GM12878 (cell line): ENCODE measurements at regions not wholly inside any gene's neighbourhood (a gene's known extent, or its start where the extent isn't known, plus 50 kb on each side); places are given as distances from the start of the nearest gene placed in this dataset.
A peak's percentile ranks its signal among the peaks of the same experiment; 100 is the strongest.

Experiments
- ATAC-seq: fragments of 200-7000 bp; cut with Tn5 transposase; 3 replicates; pipeline ENCODE4 v1.9.1; 2020; ENCODE audit warnings: mild to moderate bottlenecking, moderate library complexity
- BruUV-seq: library from RNA; stranded (reverse); fragments of 400-500 nt; replicated peaks from 2 replicates; lab custom pipeline; 2021; lab: Mats Ljungman, UMichigan
- CTCF ChIA-PET: fragments of 300-600 bp; sonication (Branson Sonifier 250); formaldehyde crosslinking; extraction: SDS; loops from one replicate; lab custom pipeline; 2021; ENCODE audit warnings: inconsistent platforms; lab: Yijun Ruan, JAX
- POLR2A ChIA-PET: fragments of 350-600 bp; formaldehyde crosslinking; extraction: SDS; loops from one replicate; lab custom pipeline; 2021; ENCODE audit warnings: inconsistent platforms; lab: Charles Lee
- RAD21 ChIA-PET: fragments of 300-600 bp; sonication (Branson Sonifier 250); formaldehyde crosslinking; loops from one replicate; lab custom pipeline; 2023; ENCODE audit warnings: antibody characterized with exemption; ENCODE audit not compliant: unreplicated experiment; lab: Charles Lee
- SMC1A ChIA-PET: fragments of 300-600 bp; sonication (Branson Sonifier 250); formaldehyde crosslinking; loops from one replicate; lab custom pipeline; 2023; ENCODE audit not compliant: unreplicated experiment, uncharacterized antibody; lab: Charles Lee
- DNase-seq: peaks from one replicate; pipeline ENCODE4 v3.0.0-alpha.2; 2011; ENCODE audit warnings: low read depth, low spot score
- FAIRE-seq: peaks from 3 replicates; lab custom pipeline; 2011; peaks lifted over from hg19 to GRCh38; lab: Jason Lieb, UNC
- H2AFZ ChIP-seq: 2 replicates; pipeline ENCODE4 v1.6.0; 2011; ENCODE audit warnings: low read depth, low read length, control low read depth; ENCODE audit not compliant: control insufficient read depth
- H3K27ac ChIP-seq: 2 replicates; pipeline ENCODE4 v1.5.1; 2011; ENCODE audit warnings: control low read depth; ENCODE audit not compliant: control insufficient read depth, insufficient read depth
- H3K27me3 ChIP-seq, 2 experiments: replicated peaks in 1 of 2; 2 replicates each; pipeline versions ENCODE4 v1.6.0 to v1.6.1; 2011; ENCODE audit warnings: low read length in 1 of 2; ENCODE audit not compliant: control insufficient read depth in 2 of 2, insufficient read depth in 2 of 2
- H3K36me3 ChIP-seq, 2 experiments: 2 replicates each; pipeline ENCODE4 v1.5.1; 2011; ENCODE audit warnings: low read length in 1 of 2; ENCODE audit not compliant: control insufficient read depth in 2 of 2, insufficient read depth in 2 of 2
- H3K4me1 ChIP-seq: 2 replicates; pipeline ENCODE4 v1.6.1; 2011; ENCODE audit warnings: mild to moderate bottlenecking, low read length, moderate library complexity, mixed read lengths; ENCODE audit not compliant: control insufficient read depth, insufficient read depth
- H3K4me2 ChIP-seq: 2 replicates; pipeline ENCODE4 v1.6.0; 2011; ENCODE audit warnings: control low read depth; ENCODE audit not compliant: control insufficient read depth, insufficient read depth
- H3K4me3 ChIP-seq: fragments of 200-600 bp; sonication (generic); 2 replicates; pipeline ENCODE4 v1.5.1; 2016
- H3K79me2 ChIP-seq: 2 replicates; pipeline ENCODE4 v1.6.0; 2011; ENCODE audit warnings: low read length; ENCODE audit not compliant: control insufficient read depth, insufficient read depth
- H3K9ac ChIP-seq: 2 replicates; pipeline ENCODE4 v1.8.0; 2011; ENCODE audit warnings: low read length, control low read depth, mixed read lengths; ENCODE audit not compliant: control insufficient read depth, insufficient read depth
- H3K9me3 ChIP-seq: replicated peaks from 3 replicates; pipeline ENCODE4 v1.5.1; 2011; ENCODE audit warnings: mild to moderate bottlenecking, low read length; ENCODE audit not compliant: control insufficient read depth, insufficient read depth
- H4K20me1 ChIP-seq: 2 replicates; pipeline ENCODE4 v1.6.0; 2011; ENCODE audit not compliant: control insufficient read depth, insufficient read depth
- BHLHE40 ChIP-seq, 2 experiments: fragments of 450-650 bp in 1 of 2; IDR thresholded peaks; 2 replicates each; pipeline ENCODE4 v1.6.1; 2011 to 2017; ENCODE audit warnings: low read depth in 2 of 2, borderline replicate concordance in 1 of 2, improper control_type of control experiment in 1 of 2, low read length in 1 of 2, mild to moderate bottlenecking in 1 of 2
- ETV6 ChIP-seq, 2 experiments: fragments of 450-650 bp in 1 of 2; IDR thresholded peaks in 1 of 2; conservative IDR thresholded peaks in 1 of 2; 2 replicates each; pipeline ENCODE4 v1.6.1; 2014; ENCODE audit warnings: antibody characterized with exemption in 1 of 2, borderline replicate concordance in 1 of 2, low read depth in 1 of 2, mild to moderate bottlenecking in 1 of 2, moderate library complexity in 1 of 2
- HDAC2 ChIP-seq: fragments of 200-600 bp; sonication (generic); IDR thresholded peaks from 2 replicates; pipeline ENCODE4 v1.6.1; 2017
- MTA2 ChIP-seq: fragments of 450-650 bp; IDR thresholded peaks from 2 replicates; pipeline ENCODE4 v1.6.1; 2016; ENCODE audit warnings: low read depth, mild to moderate bottlenecking, moderate library complexity
- NRF1 ChIP-seq: conservative IDR thresholded peaks from 2 replicates; pipeline ENCODE4 v1.6.1; 2011; ENCODE audit warnings: mild to moderate bottlenecking, low read depth, low read length, improper control_type of control experiment
- WRNIP1 ChIP-seq: IDR thresholded peaks from 2 replicates; pipeline ENCODE4 v1.6.1; 2011; ENCODE audit warnings: low read depth, low read length, improper control_type of control experiment, borderline replicate concordance
- ZNF207 ChIP-seq: fragments of 450-650 bp; IDR thresholded peaks from 2 replicates; pipeline ENCODE4 v1.6.1; 2014; ENCODE audit warnings: antibody characterized with exemption, mild to moderate bottlenecking, borderline replicate concordance
- ZNF622 ChIP-seq: fragments of 450-650 bp; IDR thresholded peaks from 2 replicates; pipeline ENCODE4 v1.6.1; 2017; ENCODE audit warnings: mild to moderate bottlenecking, inconsistent platforms
- WGBS: methylation state at CpG from one replicate; pipeline ENCODE4 v1.1.6; 2016; ENCODE audit warnings: low lambda C conversion rate; ENCODE audit not compliant: insufficient replicate concordance, insufficient coverage; ENCODE audit errors: missing lambda C conversion rate; 5-methylcytosine and 5-hydroxymethylcytosine counted together
- in situ Hi-C: fragments of 300-500 bp; cut with MboI; formaldehyde crosslinking; loops from 9 replicates; pipeline ENCODE4 v1.14.3; 2018; ENCODE audit warnings: mixed read lengths
- intact Hi-C: fragments of 100-400 bp; cut with micrococcal nuclease; formaldehyde crosslinking; loops from one replicate; pipeline ENCODE4 v1.14.2; 2022; ENCODE audit not compliant: unreplicated experiment
- TF ChIP-seq, protein P1 (sequence below): fragments of 450-650 bp; conservative IDR thresholded peaks from 2 replicates; pipeline ENCODE4 v1.6.1; 2017; ENCODE audit warnings: mild to moderate bottlenecking, moderate library complexity
- TF ChIP-seq, protein P2 (sequence below): fragments of 450-650 bp; IDR thresholded peaks from 2 replicates; pipeline ENCODE4 v1.6.1; 2017; ENCODE audit warnings: mild to moderate bottlenecking

DNA sequence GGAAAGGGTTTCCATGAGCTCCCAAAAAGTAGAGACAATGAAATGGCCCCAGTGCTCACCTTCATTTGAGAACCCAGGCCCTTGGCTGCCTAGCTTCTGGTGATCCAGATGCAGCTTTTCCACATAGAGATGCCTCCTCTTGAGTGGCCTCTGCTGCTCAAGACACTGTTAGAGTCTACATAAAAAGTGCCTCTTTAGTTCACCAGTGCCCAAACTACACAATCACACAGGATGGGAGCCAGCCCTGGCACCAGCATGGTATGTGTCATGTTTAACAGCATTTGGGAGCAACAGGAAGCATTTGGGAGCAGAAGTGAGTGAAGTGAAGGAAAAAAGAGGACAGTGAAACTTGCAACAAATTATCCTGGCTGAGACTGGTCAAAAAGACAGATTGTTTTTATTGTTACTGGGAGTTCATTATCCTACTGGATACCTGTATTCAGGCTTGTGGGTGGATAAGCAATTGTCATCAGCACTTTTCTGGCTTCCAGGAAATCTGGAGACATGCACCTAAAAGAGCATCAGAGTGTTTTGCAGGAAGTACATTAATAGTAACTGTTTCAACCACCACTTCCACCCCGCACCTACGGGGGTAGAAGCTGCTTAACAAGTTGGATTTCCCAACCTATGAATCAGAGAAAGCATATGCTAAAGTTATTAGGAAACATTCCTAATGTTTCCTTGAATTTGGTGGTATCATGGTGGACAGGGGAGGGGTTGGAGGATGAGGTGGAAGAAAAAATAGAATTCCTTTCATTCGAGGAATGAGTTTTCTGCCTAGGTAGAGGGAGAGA, 416.2 kb downstream of the IGSF11 start:
- FAIRE-seq, result no peak

DNA sequence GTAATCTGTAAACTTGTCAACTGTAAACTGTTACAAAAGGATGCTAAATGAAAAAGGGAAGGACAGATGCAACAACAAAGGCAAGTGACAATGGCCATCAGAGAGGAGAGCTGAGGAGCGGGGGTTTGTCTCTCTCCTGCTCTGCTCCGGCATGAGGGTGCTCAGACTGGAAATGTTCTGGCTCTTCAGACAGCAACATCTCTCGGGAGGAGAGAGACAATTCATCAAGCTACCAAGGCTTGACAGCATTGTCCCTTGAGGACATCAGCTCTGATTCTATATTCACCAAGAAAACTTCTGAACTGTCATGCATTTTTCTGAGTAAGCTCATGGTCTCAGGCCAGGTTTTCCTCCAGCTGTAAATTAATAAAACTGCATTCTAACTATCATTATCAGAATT, 408.2 kb downstream of the IGSF11 start:
- Histone ChIP-seq H3K27ac (no peak overlapping the region), H3K4me2 (no peak overlapping the region), H2AFZ (no peak overlapping the region), H3K9ac (no peak overlapping the region), H3K79me2 (no peaks in the 10 kb centered on the region), H3K9me3 (no peaks in the 10 kb centered on the region; the same call in 2 of the 3 replicates), H3K27me3 (no peaks in the 10 kb centered on the region), H4K20me1 (no peaks in the 10 kb centered on the region), H3K36me3 (no peaks in the 10 kb centered on the region), H3K4me3 (no peak overlapping the region), H3K4me1 (no peaks in the 10 kb centered on the region)
- DNase-seq (no peak), FAIRE-seq (no peak), ATAC-seq (no peak)
- TF ChIP-seq HDAC2 (no peak), MTA2 (no peak), ZNF207 (no peak), ZNF622 (no peak), BHLHE40 (IDR thresholded peaks at IDR 0.05; ENCODE audit: borderline replicate concordance in 1 of 2, low read depth in 2 of 2, low read length in 1 of 2) (no peak), NRF1 (no peak)
- TF ChIP-seq, protein P1, sequence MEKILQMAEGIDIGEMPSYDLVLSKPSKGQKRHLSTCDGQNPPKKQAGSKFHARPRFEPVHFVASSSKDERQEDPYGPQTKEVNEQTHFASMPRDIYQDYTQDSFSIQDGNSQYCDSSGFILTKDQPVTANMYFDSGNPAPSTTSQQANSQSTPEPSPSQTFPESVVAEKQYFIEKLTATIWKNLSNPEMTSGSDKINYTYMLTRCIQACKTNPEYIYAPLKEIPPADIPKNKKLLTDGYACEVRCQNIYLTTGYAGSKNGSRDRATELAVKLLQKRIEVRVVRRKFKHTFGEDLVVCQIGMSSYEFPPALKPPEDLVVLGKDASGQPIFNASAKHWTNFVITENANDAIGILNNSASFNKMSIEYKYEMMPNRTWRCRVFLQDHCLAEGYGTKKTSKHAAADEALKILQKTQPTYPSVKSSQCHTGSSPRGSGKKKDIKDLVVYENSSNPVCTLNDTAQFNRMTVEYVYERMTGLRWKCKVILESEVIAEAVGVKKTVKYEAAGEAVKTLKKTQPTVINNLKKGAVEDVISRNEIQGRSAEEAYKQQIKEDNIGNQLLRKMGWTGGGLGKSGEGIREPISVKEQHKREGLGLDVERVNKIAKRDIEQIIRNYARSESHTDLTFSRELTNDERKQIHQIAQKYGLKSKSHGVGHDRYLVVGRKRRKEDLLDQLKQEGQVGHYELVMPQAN, result no peak
- TF ChIP-seq, protein P2, sequence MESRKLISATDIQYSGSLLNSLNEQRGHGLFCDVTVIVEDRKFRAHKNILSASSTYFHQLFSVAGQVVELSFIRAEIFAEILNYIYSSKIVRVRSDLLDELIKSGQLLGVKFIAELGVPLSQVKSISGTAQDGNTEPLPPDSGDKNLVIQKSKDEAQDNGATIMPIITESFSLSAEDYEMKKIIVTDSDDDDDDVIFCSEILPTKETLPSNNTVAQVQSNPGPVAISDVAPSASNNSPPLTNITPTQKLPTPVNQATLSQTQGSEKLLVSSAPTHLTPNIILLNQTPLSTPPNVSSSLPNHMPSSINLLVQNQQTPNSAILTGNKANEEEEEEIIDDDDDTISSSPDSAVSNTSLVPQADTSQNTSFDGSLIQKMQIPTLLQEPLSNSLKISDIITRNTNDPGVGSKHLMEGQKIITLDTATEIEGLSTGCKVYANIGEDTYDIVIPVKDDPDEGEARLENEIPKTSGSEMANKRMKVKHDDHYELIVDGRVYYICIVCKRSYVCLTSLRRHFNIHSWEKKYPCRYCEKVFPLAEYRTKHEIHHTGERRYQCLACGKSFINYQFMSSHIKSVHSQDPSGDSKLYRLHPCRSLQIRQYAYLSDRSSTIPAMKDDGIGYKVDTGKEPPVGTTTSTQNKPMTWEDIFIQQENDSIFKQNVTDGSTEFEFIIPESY, result no peak
- in situ Hi-C loops (loop anchor here (5.0 kb wide), 1 partner anchor 191 kb away; no protein-coding TSS in a partner anchor), intact Hi-C loops (loop anchor here (5.0 to 10.0 kb wide), 3 partner anchors 149 to 522 kb away; no protein-coding TSS in a partner anchor)
- POLR2A ChIA-PET, result interaction anchor here (0.7 kb wide), 1 partner anchor 10 kb away, joined by 3 read pairs; no protein-coding TSS in a partner anchor
- CTCF ChIA-PET, result interaction anchor here (0.8 to 1.7 kb wide), 10 partner anchors 8 to 673 kb away, joined by 3 to 5 read pairs (median 3); no protein-coding TSS in a partner anchor
- SMC1A ChIA-PET, result interaction anchor here (0.5 to 2.6 kb wide), 7 partner anchors 8 to 1864 kb away, joined by 3 to 6 read pairs (median 4); no protein-coding TSS in a partner anchor
- 85% methylated on average over 3 of the region's 3 CpGs for WGBS
- BruUV-seq, result no TSS peak
- RAD21 ChIA-PET, result interaction anchor here (1.0 to 1.3 kb wide), 2 partner anchors 10 to 190 kb away, joined by 3 read pairs; no protein-coding TSS in a partner anchor

More for the DNA sequence above, 416.2 kb downstream of the IGSF11 start:
- Histone ChIP-seq H3K27me3 (no peaks in the 10 kb centered on the region), H3K36me3 (no peaks in the 10 kb centered on the region; a peak in 1 of 4 replicates), H3K4me1 (no peaks in the 10 kb centered on the region), H3K4me3 (no peak overlapping the region), H3K9ac (no peak overlapping the region), H4K20me1 (no peaks in the 10 kb centered on the region), H3K4me2 (no peak overlapping the region), H2AFZ (no peak overlapping the region), H3K27ac (no peak overlapping the region), H3K9me3 (no peaks in the 10 kb centered on the region; the same call in 2 of the 3 replicates), H3K79me2 (no peaks in the 10 kb centered on the region)
- CTCF ChIA-PET, result interaction anchor here (0.8 kb wide), 1 partner anchor 8 kb away, joined by 3 read pairs; no protein-coding TSS in a partner anchor
- WGBS, result 16% methylated on average over 3 of the region's 3 CpGs
- in situ Hi-C loops, result no loop called here
- intact Hi-C loops, result no loop called here
- no peak for ATAC-seq
- RAD21 ChIA-PET, result no interaction called here
- BruUV-seq, result no TSS peak
- SMC1A ChIA-PET, result interaction anchor here (0.7 to 0.8 kb wide), 2 partner anchors 8 to 12 kb away, joined by 3 read pairs; no protein-coding TSS in a partner anchor
- POLR2A ChIA-PET, result no interaction called here
- TF ChIP-seq ETV6 (conservative IDR thresholded peaks at IDR 0.05 in 1 of 2, IDR thresholded peaks at IDR 0.05 in 1 of 2; ENCODE audit: borderline replicate concordance in 1 of 2, low read depth in 1 of 2) (0 out of 4 replicates have a peak, but pooled peaks of 1 of the 2 experiments have one; percentile 19), WRNIP1 (no peak)
- no peak for DNase-seq
